HuH-7.5 (cell line): ENCODE measurements at regions not wholly inside any gene's neighbourhood (a gene's known extent, or its start where the extent isn't known, plus 50 kb on each side); places are given as distances from the start of the nearest gene placed in this dataset.
"Not testable (repeated sequence)": the region's sequence is repeated elsewhere in the genome, so short reads cannot be mapped to it uniquely, and the experiment has no call there.

Experiments
- DNase-seq: peaks from one replicate; pipeline ENCODE4 v3.0.0; 2011; ENCODE audit warnings: low spot score

DNA sequence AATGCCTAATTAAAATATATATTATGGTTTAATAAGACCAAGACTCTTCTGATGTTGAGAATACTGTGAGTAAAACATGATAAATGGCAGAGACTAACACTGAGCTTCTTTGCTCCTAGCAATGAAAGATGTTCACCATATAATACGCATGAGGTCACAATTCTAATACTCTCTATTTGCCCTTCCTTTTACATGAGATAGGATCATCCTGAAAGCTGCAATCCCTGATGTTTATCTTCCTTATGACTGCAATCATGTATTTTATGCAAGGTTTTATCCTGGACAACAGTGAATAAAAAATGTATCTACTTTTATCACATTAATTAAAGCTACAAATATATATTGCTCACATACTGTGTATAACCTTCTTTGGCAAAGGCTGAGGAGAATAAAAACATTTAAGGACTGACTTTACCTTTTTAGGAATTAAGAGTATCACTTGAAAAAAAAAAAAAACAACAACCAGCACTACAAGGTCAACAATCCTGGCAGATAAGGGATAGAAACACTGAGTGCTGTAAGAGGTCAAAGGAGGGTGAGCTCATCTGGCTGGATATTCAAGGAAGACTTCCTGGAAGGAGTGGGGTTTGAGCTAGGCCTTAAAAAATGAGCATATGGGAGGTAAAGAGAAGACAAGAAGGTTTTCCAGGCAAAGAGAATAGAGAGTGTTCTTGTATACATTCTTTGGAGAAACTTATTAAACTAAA lies 99.9 kb downstream of the AREG start:
- no peak for DNase-seq

DNA sequence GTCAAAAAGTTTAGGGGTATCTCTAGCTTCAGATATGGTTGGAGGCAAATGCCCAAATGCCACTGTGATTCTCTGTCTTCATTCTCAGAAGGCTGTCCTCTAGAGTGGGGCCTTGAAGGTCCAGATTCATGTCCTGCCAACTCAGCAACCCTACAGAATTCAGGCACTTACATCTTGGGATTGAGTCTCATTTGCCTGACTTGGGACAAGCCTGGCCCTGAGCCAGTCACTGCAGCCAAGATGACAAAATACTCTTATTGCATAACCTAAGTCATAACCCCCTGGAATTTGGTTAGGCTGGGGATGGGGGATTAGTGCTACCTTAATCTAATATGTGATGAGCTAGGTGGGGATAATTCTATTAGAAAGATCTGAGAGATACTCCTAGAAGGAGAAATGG lies 100.5 kb downstream of the AREG start:
- DNase-seq: no peak

DNA sequence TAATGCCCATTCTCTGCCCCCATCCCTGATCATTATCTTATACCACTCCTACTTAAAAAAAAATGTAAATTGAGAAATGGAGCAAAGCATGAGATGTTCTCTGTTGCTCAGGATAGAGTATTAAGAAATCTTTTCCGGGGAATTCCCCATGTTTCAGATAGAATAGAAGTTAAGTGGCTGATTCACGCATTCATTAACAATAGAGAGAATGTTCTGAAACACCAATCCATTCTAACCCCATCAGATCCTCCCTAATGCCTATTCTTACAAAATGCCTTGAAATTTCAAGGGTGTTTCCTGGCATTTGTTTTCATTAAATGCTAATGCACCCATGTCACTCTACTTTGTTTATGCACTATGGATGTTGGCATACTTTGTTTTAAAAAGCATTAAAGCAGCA lies 101.1 kb downstream of the AREG start:
- no peak for DNase-seq

DNA sequence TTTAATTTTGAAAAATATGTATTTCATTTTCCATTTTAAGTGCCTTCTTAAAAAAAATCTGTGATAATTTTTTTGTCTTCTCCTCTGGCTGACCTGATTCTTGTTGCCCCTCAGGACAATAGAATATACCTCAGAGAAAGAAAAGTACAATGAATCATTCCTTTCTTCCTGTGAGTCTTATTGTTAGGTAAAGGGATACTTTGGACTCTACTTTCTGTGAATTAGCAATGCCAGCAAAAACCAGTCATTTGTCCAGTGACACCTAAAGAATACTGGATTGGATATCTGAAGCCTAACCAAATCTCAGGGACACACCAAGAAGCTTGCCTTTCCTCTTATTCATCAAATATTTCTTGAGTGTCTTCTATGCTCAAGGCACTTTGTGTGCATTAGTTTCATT lies 102.1 kb downstream of the AREG start:
- DNase-seq: no peak

DNA sequence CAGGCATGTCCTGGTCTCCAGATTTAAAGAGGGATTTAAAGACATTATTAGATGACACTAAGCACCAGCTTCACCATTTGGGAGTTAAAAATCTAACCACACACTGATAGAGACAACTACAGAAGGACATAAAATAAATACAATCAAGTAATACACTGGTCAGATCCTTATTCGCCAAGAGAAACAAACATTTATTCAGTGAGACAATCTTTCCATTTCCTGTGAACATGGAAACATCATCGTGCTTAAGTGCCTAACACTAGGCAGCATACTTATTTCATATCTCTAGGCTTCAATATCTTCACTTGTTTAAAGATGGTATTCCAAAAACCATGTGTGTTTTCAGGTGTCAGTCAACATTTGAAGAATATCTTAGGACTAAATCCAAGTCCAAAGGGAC lies 103.6 kb downstream of the AREG start:
- DNase-seq: no peak

GRCh38 chr4:74549936-74550335 lies 105.0 kb downstream of the AREG start:
- no peak for DNase-seq

DNA sequence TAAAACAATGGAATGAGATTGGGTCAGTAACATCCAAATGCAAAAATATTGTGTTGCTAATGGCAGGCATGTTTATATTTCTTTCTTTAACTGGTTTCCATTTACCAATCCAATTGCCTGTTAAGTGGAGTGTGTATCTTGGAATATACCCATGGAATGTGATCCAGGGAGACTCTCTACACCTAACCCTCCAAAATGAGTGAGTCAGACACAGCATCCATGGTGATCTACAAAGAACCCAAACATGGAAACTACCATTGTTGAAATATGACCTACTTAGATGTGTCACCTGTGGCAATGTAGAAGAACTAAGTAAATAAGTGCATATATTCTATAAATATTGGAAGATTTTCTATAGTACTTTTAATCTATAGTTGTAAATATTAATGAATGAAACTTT lies 110.3 kb downstream of the AREG start:
- no peak for DNase-seq

- DNase-seq: no peak
Measured at GRCh38 chr4:74555843-74556242, 110.9 kb downstream of the AREG start.

- DNase-seq: no peak
Measured at GRCh38 chr4:74559853-74560252, 114.9 kb downstream of the AREG start.

DNA sequence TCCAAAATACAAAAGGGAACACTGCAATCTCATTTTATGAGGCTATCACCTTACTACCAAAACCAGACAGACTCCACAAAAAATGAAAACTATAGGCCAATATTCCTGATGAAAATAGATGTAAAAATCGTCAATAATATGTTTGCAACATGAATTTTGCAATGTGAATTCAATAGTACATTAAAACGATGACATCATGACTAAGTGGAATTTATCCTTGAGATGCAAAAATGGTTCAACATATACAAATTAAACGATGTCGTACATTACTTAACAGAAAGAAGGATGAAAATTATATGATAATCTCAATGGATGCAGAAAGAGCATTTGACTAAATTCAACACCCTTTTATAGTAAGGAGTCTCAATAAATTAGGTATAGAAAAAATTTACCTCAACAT lies 123.0 kb downstream of the AREG start:
- no peak for DNase-seq

- DNase-seq: no peak
Measured at GRCh38 chr4:74570095-74570494, 125.2 kb downstream of the AREG start.

- DNase-seq: no peak
Measured at GRCh38 chr4:74578329-74578728, 133.4 kb downstream of the AREG start.

GRCh38 chr4:74578865-74579264 lies 133.9 kb downstream of the AREG start:
- DNase-seq: not testable (repeated sequence)

- DNase-seq: no peak
Measured at GRCh38 chr4:74583089-74583700, 138.3 kb downstream of the AREG start.

- DNase-seq: no peak
Measured at GRCh38 chr4:74583757-74584156, 138.8 kb downstream of the AREG start.

DNA sequence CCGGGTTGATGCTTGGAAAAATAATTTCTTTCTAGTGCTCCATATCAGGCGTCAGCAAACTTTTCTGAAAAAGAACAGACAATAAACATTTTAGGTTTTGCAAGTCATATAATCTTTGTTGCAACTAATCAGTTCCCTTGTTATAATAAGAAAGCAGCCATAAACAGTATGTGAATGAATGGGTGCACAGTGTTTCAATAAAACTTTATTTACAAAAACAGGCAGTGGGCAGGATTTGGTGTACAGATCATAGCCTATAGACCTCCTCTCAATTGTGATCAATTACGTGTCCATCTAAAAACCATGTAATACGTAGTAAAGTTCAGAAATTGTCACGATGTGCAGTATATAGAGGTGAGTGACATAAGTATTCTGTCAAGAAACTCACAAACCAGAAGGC lies 143.4 kb downstream of the AREG start:
- no peak for DNase-seq

GRCh38 chr4:74590476-74590875 lies 145.5 kb downstream of the AREG start:
- DNase-seq: no peak

DNA sequence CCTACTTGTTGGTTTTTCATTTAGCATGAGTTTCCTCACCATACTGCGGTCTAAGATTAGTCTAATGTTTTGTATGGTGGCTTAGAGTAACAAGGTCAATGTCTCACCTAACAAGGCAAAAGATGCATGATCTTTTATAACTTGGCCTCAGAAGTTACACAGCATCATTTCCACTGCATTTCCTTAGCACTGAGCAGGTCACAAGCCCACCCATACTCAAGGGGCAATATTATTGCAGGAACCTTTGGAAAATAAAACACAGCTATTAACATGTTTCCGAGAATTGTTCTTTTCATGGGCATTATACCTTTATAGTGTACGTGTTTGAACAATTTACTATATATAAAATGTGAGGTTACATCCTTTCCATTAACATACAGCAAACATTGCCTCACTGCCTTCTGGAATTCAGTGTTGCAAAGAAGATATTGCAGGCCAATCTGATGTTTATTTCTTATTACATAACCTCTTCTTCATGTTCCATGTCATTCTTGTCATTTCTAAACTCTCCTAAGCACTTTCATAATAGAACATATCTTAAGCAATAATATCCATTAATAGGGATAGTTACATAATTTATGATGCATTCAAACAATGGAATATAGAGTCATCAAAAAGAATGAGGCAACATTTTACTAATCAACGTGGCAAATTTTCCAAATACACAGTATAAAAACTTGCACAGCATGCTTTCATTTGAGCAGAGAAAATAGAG lies 153.8 kb downstream of the AREG start:
- no peak for DNase-seq

GRCh38 chr4:74603186-74603585 lies 158.2 kb downstream of the AREG start:
- DNase-seq: no peak

GRCh38 chr4:74608151-74608949 lies 163.4 kb downstream of the AREG start:
- no peak for DNase-seq

- DNase-seq: no peak
Measured at GRCh38 chr4:74610491-74610890, 165.6 kb downstream of the AREG start.

DNA sequence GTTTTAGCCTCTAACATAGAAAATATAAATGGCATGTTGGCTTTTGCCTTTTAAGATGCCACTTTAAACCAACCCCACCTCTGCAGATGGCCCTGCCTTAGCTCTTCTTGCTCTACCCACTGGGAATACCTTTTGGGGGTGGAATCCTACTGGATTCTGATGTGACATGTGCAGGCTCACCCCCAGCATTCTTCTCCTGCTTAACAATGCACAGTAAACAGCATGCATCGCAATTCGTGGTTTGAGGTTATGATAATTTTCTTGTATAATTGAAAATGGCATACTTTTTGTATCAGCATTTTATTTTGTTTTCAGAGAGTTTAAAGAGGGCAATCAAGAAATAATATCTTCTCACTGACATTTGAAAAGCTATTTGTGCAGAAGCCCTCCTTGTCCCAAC lies 167.9 kb downstream of the AREG start:
- DNase-seq: no peak

- DNase-seq: no peak
Measured at GRCh38 chr4:74613266-74613665, 168.3 kb downstream of the AREG start.
